Upper lobe of right lung (tissue), 1 donor: ENCODE measurements at regions not wholly inside any gene's neighbourhood (a gene's known extent, or its start where the extent isn't known, plus 50 kb on each side); places are given as distances from the start of the nearest gene placed in this dataset.

Source experiments
- ATAC-seq: fragments of 200-7000 bp; cut with Tn5 transposase; one replicate; pipeline ENCODE4 v1.9.1; 2020; ENCODE audit warnings: mild to moderate bottlenecking, moderate library complexity
- DNase-seq: peaks from one replicate; pipeline ENCODE4 v3.0.0-alpha.2; 2020
- H3K27ac ChIP-seq: fragments of 200-600 bp; one replicate; pipeline ENCODE4 v1.8.0; 2022
- H3K27me3 ChIP-seq: fragments of 200-600 bp; one replicate; pipeline ENCODE4 v1.8.0; 2022; ENCODE audit warnings: mild to moderate bottlenecking
- H3K36me3 ChIP-seq: fragments of 200-600 bp; one replicate; pipeline ENCODE4 v1.8.0; 2022
- H3K4me1 ChIP-seq: fragments of 200-600 bp; one replicate; pipeline ENCODE4 v1.8.0; 2022
- H3K4me3 ChIP-seq: fragments of 200-600 bp; one replicate; pipeline ENCODE4 v1.8.0; 2022; ENCODE audit warnings: mild to moderate bottlenecking
- H3K9me3 ChIP-seq: fragments of 200-600 bp; one replicate; pipeline ENCODE4 v1.8.0; 2022
- intact Hi-C: fragments of 100-400 bp; cut with DNase I; formaldehyde crosslinking; loops from one replicate; pipeline ENCODE4 v1.11.0; 2022
- TF ChIP-seq, protein P1 (sequence below): fragments of 200-600 bp; IDR thresholded peaks from one replicate; pipeline ENCODE4 v1.8.0; 2022; ENCODE audit warnings: antibody characterized with exemption
- donor health status: DM: no; HTN: yes; CAD: no; lungs with severe emphysema.

DNA sequence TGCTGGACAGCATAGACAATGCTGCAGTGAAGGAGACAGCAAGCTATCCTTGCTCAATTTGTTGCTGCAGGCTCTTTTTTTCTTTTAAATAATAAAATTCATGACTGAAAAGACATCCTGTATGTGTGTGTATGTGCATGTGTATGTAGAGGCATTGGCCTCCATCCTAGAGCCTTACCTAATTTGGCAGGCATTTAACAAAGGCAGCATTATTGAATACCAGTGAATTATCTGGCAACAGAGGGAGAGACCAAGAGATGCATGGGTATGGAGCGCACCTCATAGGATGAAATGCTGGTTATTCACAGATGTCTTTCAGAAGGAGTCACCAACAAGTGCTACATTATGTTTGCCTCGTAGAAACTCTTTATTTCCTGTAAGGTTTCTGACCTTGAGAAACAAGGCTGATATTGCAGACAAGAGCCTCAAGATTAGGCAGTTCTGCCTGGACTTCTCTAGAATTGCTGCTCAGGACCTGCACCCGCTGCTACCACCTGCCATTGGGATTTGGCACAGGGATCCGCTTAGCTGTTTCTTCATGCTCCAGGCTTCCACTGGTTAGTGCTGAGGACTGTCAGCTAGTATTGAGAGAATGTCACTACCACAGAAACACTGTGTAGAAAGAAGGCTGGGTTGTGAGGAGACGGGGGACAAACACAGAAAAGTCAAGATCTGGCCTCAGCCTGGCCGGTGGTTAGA lies 247.7 kb upstream of the RFX3 start:
- ATAC-seq: no peak
- TF ChIP-seq, protein P1, sequence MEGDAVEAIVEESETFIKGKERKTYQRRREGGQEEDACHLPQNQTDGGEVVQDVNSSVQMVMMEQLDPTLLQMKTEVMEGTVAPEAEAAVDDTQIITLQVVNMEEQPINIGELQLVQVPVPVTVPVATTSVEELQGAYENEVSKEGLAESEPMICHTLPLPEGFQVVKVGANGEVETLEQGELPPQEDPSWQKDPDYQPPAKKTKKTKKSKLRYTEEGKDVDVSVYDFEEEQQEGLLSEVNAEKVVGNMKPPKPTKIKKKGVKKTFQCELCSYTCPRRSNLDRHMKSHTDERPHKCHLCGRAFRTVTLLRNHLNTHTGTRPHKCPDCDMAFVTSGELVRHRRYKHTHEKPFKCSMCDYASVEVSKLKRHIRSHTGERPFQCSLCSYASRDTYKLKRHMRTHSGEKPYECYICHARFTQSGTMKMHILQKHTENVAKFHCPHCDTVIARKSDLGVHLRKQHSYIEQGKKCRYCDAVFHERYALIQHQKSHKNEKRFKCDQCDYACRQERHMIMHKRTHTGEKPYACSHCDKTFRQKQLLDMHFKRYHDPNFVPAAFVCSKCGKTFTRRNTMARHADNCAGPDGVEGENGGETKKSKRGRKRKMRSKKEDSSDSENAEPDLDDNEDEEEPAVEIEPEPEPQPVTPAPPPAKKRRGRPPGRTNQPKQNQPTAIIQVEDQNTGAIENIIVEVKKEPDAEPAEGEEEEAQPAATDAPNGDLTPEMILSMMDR: no peak

DNA sequence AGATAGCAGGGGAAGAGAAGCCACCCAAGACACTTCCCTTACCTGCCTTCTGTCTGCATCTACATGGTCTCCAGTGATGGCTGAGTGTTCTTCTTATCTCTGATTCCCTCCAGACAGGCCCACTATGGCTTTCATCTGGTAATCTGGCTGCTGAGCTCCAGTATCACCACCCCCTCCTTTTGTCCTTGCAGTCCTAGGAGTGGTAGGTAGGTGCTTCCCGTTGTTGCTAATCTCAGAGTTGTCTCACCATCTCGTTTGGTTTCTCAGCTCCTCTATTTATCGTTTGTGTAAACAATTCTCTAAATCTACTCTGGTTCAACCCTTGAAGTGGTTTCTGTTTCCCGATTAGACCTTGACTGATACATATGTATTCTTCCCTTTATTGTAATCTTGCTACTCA lies 243.8 kb upstream of the RFX3 start:
- H3K4me1 ChIP-seq: no peaks in the 10 kb centered on the region
- no peaks in the 10 kb centered on the region for H3K36me3 ChIP-seq
- ATAC-seq: no peak
- H3K27me3 ChIP-seq: no peaks in the 10 kb centered on the region
- intact Hi-C loops: no loop called here
- no peak overlapping the region for H3K27ac ChIP-seq
- DNase-seq: no peak
- no peak overlapping the region for H3K4me3 ChIP-seq
- H3K9me3 ChIP-seq: no peaks in the 10 kb centered on the region
- TF ChIP-seq, protein P1: no peak

More for the DNA sequence above, 247.7 kb upstream of the RFX3 start:
- no peaks in the 10 kb centered on the region for H3K9me3 ChIP-seq
- H3K4me3 ChIP-seq: no peak overlapping the region
- H3K27me3 ChIP-seq: no peaks in the 10 kb centered on the region
- H3K27ac ChIP-seq: no peak overlapping the region
- DNase-seq: no peak
- intact Hi-C loops: no loop called here
- no peaks in the 10 kb centered on the region for H3K36me3 ChIP-seq
- H3K4me1 ChIP-seq: no peaks in the 10 kb centered on the region

DNA sequence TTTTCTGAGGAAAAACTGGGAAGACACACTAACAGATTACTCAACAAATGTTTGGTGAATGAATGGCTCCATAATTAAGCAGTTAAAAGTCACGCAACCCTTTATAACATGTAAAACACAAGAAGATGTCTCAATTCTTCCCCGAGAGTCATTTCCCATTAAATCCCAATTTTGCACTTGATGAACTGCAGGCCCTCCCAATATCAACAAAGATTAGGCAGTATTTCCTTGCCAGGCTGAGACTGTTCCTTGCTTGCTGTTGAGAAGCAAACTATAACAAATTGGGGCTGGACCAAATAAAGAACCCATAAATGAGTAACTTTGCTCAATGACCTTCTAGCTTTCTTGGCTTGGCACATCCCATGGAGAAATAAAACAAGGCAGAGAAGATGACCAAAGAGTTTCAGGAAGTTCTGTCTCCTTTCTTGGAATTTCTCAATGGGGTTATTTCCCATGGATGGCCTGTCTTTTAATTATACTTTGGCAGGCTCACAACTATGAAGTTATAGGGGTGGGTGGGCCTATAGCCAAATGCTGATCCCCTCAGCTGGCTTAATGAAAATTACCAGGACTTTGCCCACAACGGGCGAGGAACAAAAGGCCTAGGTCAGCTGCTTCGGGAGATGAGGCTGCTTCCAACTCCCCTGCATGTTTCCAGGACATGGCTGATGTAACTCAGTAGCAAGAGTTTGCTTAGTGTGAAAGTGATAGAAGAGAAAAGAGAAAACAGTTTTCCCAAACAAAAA lies 243.1 kb upstream of the RFX3 start:
- Histone ChIP-seq H3K9me3 (no peaks in the 10 kb centered on the region), H3K36me3 (no peaks in the 10 kb centered on the region), H3K4me3 (no peak overlapping the region), H3K27me3 (no peaks in the 10 kb centered on the region), H3K27ac (no peak overlapping the region), H3K4me1 (no peaks in the 10 kb centered on the region)
- no peak for ATAC-seq
- TF ChIP-seq, protein P1: no peak
- intact Hi-C loops: no loop called here
- DNase-seq: no peak

DNA sequence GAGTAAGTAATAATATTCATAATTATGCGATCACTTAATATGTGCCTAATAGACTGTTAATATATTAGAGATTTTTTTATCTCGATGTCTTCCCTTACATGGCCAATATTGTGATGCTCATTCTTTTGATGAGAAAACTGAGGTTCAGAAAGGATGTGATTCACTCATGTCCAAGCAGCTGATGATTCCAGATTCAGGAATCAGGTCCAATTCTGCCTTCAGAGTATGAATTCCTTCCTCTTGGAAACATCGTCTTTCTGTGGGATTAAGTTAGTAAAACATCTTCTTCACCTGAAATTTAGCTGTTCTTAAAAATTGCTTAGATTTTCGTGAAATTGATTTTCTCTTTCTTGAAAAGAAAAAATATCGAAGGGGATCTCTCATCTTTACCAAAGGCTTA lies 242.5 kb upstream of the RFX3 start:
- Histone ChIP-seq H3K4me1 (no peaks in the 10 kb centered on the region), H3K27ac (no peak overlapping the region), H3K27me3 (no peaks in the 10 kb centered on the region), H3K4me3 (no peak overlapping the region), H3K36me3 (no peaks in the 10 kb centered on the region), H3K9me3 (no peaks in the 10 kb centered on the region)
- ATAC-seq: no peak
- DNase-seq: no peak
- intact Hi-C loops: no loop called here
- TF ChIP-seq, protein P1: no peak

DNA sequence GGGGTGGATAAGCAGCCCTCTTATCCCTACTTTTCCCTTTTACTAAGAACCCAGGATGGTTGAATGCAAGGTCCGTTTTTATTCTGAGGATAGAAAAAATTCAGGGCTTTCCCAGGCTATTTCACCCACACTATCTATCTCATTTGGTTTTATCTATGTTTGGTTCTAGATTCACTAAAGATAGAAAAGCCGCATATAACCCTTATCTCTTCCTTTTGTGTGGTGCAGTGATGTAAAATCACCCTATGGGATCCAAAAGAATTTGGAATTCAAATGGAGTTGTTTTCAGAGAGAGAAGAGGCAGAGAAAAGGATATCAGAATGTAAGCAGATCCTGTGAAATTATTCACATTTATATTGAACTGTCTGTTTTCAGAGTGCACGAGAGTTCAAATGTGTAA lies 236.3 kb upstream of the RFX3 start:
- no peaks in the 10 kb centered on the region for H3K36me3 ChIP-seq
- H3K9me3 ChIP-seq: no peaks in the 10 kb centered on the region
- TF ChIP-seq, protein P1: no peak
- no peak overlapping the region for H3K27ac ChIP-seq
- no peak for DNase-seq
- no peak for ATAC-seq
- intact Hi-C loops: no loop called here
- H3K27me3 ChIP-seq: no peaks in the 10 kb centered on the region
- peaks cover 4% of the 10 kb centered on the region for H3K4me1 ChIP-seq
- H3K4me3 ChIP-seq: no peak overlapping the region
